BLaER1 (cell line): ENCODE measurements at regions not wholly inside any gene's neighbourhood (a gene's known extent, or its start where the extent isn't known, plus 50 kb on each side); places are given as distances from the start of the nearest gene placed in this dataset.

Source experiments
- H3K27ac ChIP-seq: shearing (Covaris generic); formaldehyde crosslinking; 2 replicates; pipeline ENCODE4 v1.8.1; 2022
- H3K27me3 ChIP-seq: shearing (Covaris generic); formaldehyde crosslinking; 2 replicates; pipeline ENCODE4 v1.8.1; 2022
- H3K36me3 ChIP-seq: shearing (Covaris generic); formaldehyde crosslinking; 2 replicates; pipeline ENCODE4 v1.8.1; 2022
- H3K4me1 ChIP-seq: shearing (Covaris generic); formaldehyde crosslinking; 2 replicates; pipeline ENCODE4 v1.8.1; 2022
- H3K4me2 ChIP-seq: shearing (Covaris generic); formaldehyde crosslinking; 2 replicates; pipeline ENCODE4 v1.8.1; 2022
- H3K4me3 ChIP-seq: shearing (Covaris generic); formaldehyde crosslinking; 2 replicates; pipeline ENCODE4 v1.8.1; 2022
- H3K9ac ChIP-seq: shearing (Covaris generic); formaldehyde crosslinking; 2 replicates; pipeline ENCODE4 v1.8.1; 2022
- H3K9me3 ChIP-seq: shearing (Covaris generic); formaldehyde crosslinking; 2 replicates; pipeline ENCODE4 v1.8.1; 2022
- H4K20me1 ChIP-seq: shearing (Covaris generic); formaldehyde crosslinking; 2 replicates; pipeline ENCODE4 v1.8.1; 2022
- Cebpa-rat ChIP-seq: shearing (Covaris generic); IDR thresholded peaks from 2 replicates; pipeline ENCODE4 v1.8.1; 2022

DNA sequence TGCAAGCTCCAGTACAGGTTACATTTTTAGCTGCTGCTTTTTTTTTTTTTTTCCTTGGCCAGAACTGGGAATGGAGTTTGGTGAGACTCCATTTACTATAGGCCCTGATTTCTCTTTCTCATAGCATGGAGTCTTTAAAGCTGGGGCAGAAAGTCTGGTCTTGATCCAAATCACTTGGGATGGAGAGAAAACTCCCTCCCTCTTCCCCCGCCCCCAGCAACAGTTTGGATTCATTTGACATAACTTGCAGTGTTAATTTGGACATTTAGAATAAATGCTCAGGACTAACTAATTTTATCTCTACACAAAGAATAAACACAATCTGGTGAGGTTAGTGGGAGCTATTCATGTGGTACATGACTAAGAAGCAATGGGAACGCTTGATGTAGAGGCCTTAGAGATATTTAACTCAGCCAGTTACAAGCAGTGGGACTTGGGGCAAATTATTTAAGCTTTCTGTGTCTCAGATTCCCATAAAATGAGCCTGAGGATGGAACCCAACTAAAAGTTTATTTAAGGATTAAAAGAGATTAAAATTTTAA, 107.3 kb upstream of the ARHGAP5 start:
- Histone ChIP-seq H3K9ac (no peak overlapping the region), H3K27me3 (no peaks in the 10 kb centered on the region), H3K27ac (no peak overlapping the region), H3K4me3 (no peak overlapping the region), H3K4me2 (no peak overlapping the region), H4K20me1 (no peaks in the 10 kb centered on the region), H3K9me3 (peaks cover 31% of the 10 kb centered on the region), H3K36me3 (no peaks in the 10 kb centered on the region), H3K4me1 (peaks cover 14% of the 10 kb centered on the region; the same call in 1 of the 2 replicates)
- TF ChIP-seq Cebpa-rat = no peak

- Histone ChIP-seq H3K4me2 (no peak overlapping the region), H3K4me1 (peaks cover 14% of the 10 kb centered on the region; the same call in 1 of the 2 replicates), H3K36me3 (no peaks in the 10 kb centered on the region), H3K4me3 (no peak overlapping the region), H3K27ac (no peak overlapping the region), H3K27me3 (no peaks in the 10 kb centered on the region), H3K9ac (no peak overlapping the region), H3K9me3 (peaks cover 41% of the 10 kb centered on the region), H4K20me1 (no peaks in the 10 kb centered on the region)
- TF ChIP-seq Cebpa-rat = no peak
Measured at GRCh38 chr14:31970744-31971143, 106.4 kb upstream of the ARHGAP5 start.

GRCh38 chr14:31971612-31972011, 105.5 kb upstream of the ARHGAP5 start:
- H3K9me3 ChIP-seq = peaks cover 44% of the 10 kb centered on the region

DNA sequence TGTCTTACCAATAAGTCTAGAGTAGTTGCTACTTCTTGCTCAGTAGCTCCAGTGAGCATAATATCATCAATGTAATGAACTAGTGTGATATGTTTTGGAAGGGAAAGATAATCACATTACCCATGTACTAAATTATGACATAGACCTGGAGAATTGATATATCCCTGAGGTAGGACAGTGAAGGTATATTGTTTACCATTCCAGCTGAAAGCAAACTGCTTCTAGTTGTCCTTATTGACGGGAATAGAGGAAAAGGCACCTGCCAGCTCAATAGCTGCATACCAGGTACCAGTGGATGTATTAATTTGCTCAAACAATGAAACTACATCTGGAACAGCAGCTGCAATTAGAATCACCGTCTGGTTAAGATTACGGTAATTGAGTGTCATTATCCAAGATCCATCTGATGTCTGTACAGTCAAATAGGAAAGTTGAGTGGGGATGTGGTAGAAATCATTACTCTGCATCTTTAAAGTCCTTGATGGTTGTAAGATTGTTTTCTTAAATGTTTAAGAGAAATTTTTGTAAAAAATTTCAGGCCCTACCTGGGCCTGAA, 100.0 kb upstream of the ARHGAP5 start:
- H3K4me2 ChIP-seq = no peak overlapping the region
- H3K27ac ChIP-seq = no peak overlapping the region
- H3K4me1 ChIP-seq = no peaks in the 10 kb centered on the region
- no peaks in the 10 kb centered on the region for H4K20me1 ChIP-seq
- H3K27me3 ChIP-seq = no peaks in the 10 kb centered on the region
- TF ChIP-seq Cebpa-rat = no peak
- H3K9me3 ChIP-seq = peaks cover 43% of the 10 kb centered on the region
- H3K36me3 ChIP-seq = no peaks in the 10 kb centered on the region
- H3K9ac ChIP-seq = no peak overlapping the region
- H3K4me3 ChIP-seq = no peak overlapping the region

More at GRCh38 chr14:31971612-31972011, 105.5 kb upstream of the ARHGAP5 start:
- Histone ChIP-seq H3K4me1 (peaks cover 14% of the 10 kb centered on the region; the same call in 1 of the 2 replicates), H3K9ac (no peak overlapping the region), H4K20me1 (no peaks in the 10 kb centered on the region), H3K27me3 (no peaks in the 10 kb centered on the region), H3K27ac (no peak overlapping the region), H3K36me3 (no peaks in the 10 kb centered on the region), H3K4me3 (no peak overlapping the region), H3K4me2 (no peak overlapping the region)
- TF ChIP-seq Cebpa-rat = no peak

DNA sequence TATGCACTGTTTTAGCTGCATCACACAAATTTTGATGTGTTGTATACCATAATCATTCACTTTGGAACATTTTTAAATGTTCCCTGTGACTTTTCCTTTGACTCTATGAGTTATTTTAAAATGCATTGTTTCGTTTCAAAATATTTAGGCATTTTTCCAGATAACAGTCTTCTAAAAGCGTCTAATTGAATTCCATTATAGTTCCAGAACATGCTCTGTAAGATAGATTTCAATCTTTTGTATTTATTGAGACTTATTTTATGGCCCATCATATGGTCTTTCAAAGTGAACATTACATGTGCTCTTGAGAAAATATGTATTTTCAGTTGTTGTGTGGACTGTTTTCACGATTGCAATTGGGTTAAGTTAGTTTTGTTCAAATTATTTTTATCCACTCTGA, 98.7 kb upstream of the ARHGAP5 start:
- no peak for TF ChIP-seq Cebpa-rat
- no peak overlapping the region for H3K4me3 ChIP-seq
- H3K27me3 ChIP-seq = no peaks in the 10 kb centered on the region
- no peaks in the 10 kb centered on the region for H3K36me3 ChIP-seq
- H3K4me2 ChIP-seq = no peak overlapping the region
- H3K9ac ChIP-seq = no peak overlapping the region
- no peaks in the 10 kb centered on the region for H4K20me1 ChIP-seq
- no peaks in the 10 kb centered on the region for H3K4me1 ChIP-seq
- H3K9me3 ChIP-seq = peaks cover 42% of the 10 kb centered on the region
- H3K27ac ChIP-seq = no peak overlapping the region

- peaks cover 15% of the 10 kb centered on the region for H3K4me1 ChIP-seq
- TF ChIP-seq Cebpa-rat = no peak
- H3K4me2 ChIP-seq = no peak overlapping the region
- no peak overlapping the region for H3K27ac ChIP-seq
- H4K20me1 ChIP-seq = no peaks in the 10 kb centered on the region
- no peak overlapping the region for H3K9ac ChIP-seq
- H3K27me3 ChIP-seq = no peaks in the 10 kb centered on the region
- peaks cover 39% of the 10 kb centered on the region for H3K9me3 ChIP-seq
- no peaks in the 10 kb centered on the region for H3K36me3 ChIP-seq
- H3K4me3 ChIP-seq = no peak overlapping the region
Measured at GRCh38 chr14:31982642-31983041, 94.5 kb upstream of the ARHGAP5 start.

GRCh38 chr14:31986405-31986804, 90.7 kb upstream of the ARHGAP5 start:
- Histone ChIP-seq H3K27ac (no peak overlapping the region), H4K20me1 (no peaks in the 10 kb centered on the region), H3K4me3 (no peak overlapping the region), H3K9ac (no peak overlapping the region), H3K4me1 (peaks cover 15% of the 10 kb centered on the region), H3K9me3 (peaks cover 39% of the 10 kb centered on the region), H3K27me3 (no peaks in the 10 kb centered on the region), H3K4me2 (no peak overlapping the region), H3K36me3 (no peaks in the 10 kb centered on the region)
- TF ChIP-seq Cebpa-rat = no peak

- H3K36me3 ChIP-seq = no peaks in the 10 kb centered on the region
- H3K4me1 ChIP-seq = peaks cover 25% of the 10 kb centered on the region
- no peaks in the 10 kb centered on the region for H3K27me3 ChIP-seq
- H3K9ac ChIP-seq = no peak overlapping the region
- no peak overlapping the region for H3K4me2 ChIP-seq
- no peaks in the 10 kb centered on the region for H4K20me1 ChIP-seq
- H3K27ac ChIP-seq = no peak overlapping the region
- no peak for TF ChIP-seq Cebpa-rat
- H3K9me3 ChIP-seq = peaks cover 29% of the 10 kb centered on the region
- H3K4me3 ChIP-seq = no peak overlapping the region
Measured at GRCh38 chr14:31987721-31988120, 89.4 kb upstream of the ARHGAP5 start.

DNA sequence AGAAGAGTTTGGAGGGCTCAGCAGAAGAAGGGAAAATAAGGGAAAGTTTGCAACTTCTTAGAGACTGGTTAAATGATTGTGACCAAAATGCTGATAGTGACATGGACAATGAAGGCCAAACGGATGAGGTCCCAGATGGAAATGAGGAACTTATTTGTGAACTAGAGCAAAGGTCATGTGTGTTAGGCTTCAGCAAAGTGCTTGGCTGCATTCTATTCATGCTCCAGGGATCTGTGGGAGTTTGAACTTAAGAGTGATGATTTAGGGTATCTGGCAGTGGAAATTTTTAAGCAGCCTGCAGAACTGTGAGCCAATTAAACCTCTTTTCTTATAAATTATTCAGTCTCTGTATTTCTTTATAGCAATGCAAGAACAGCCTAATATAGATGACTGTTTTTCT, 88.9 kb upstream of the ARHGAP5 start:
- H3K27me3 ChIP-seq = no peaks in the 10 kb centered on the region
- H3K4me3 ChIP-seq = no peak overlapping the region
- no peak overlapping the region for H3K4me2 ChIP-seq
- no peak overlapping the region for H3K27ac ChIP-seq
- TF ChIP-seq Cebpa-rat = no peak
- H3K9me3 ChIP-seq = peaks cover 25% of the 10 kb centered on the region
- no peaks in the 10 kb centered on the region for H4K20me1 ChIP-seq
- peaks cover 30% of the 10 kb centered on the region for H3K4me1 ChIP-seq
- H3K36me3 ChIP-seq = no peaks in the 10 kb centered on the region
- H3K9ac ChIP-seq = no peak overlapping the region

GRCh38 chr14:31990183-31990857, 86.8 kb upstream of the ARHGAP5 start:
- peaks cover 27% of the 10 kb centered on the region for H3K4me1 ChIP-seq
- H3K36me3 ChIP-seq = no peaks in the 10 kb centered on the region
- H3K4me2 ChIP-seq = no peak overlapping the region
- H3K9me3 ChIP-seq = peaks cover 16% of the 10 kb centered on the region
- H4K20me1 ChIP-seq = no peaks in the 10 kb centered on the region
- no peak overlapping the region for H3K27ac ChIP-seq
- TF ChIP-seq Cebpa-rat = no peak
- H3K4me3 ChIP-seq = no peak overlapping the region
- H3K27me3 ChIP-seq = no peaks in the 10 kb centered on the region
- no peak overlapping the region for H3K9ac ChIP-seq
